Uterus (tissue), 3 donors: ENCODE measurements at regions not wholly inside any gene's neighbourhood (a gene's known extent, or its start where the extent isn't known, plus 50 kb on each side); places are given as distances from the start of the nearest gene placed in this dataset.

ENCODE experiments used
- DNase-seq, 2 donors: peaks; one replicate each; pipeline ENCODE4 v3.0.0-alpha.2; 2019 to 2020
- H3K27ac ChIP-seq, 2 donors: fragments of 200-600 bp; sonication (generic); 1 replicate in 1 of 2; 2 replicates in 1 of 2; pipeline ENCODE4 v1.5.1; 2016 to 2018
- H3K27me3 ChIP-seq, 2 donors: fragments of 200-600 bp; sonication (generic); one replicate each; pipeline ENCODE4 v1.5.1; 2018 to 2019; ENCODE audit warnings: control low read depth in 1 of 2
- H3K36me3 ChIP-seq, 2 donors: fragments of 200-600 bp; sonication (generic); one replicate each; pipeline ENCODE4 v1.5.1; 2019; ENCODE audit warnings: control low read depth in 1 of 2
- H3K4me1 ChIP-seq, 2 donors: fragments of 200-600 bp; sonication (generic); one replicate each; pipeline ENCODE4 v1.5.1; 2018 to 2019; ENCODE audit warnings: control low read depth in 1 of 2
- H3K4me3 ChIP-seq, 2 donors: fragments of 200-600 bp; sonication (generic); 1 replicate in 1 of 2; 2 replicates in 1 of 2; pipeline ENCODE4 v1.5.1; 2018 to 2019; ENCODE audit warnings: mild to moderate bottlenecking in 1 of 2
- H3K9me3 ChIP-seq, 2 donors: fragments of 200-600 bp; sonication (generic); one replicate each; pipeline ENCODE4 v1.5.1; 2019; ENCODE audit warnings: control low read depth in 1 of 2
- POLR2A ChIP-seq, 2 donors: fragments of 450-650 bp; IDR thresholded peaks; one replicate each; pipeline ENCODE4 v1.6.1; 2016; ENCODE audit warnings: antibody characterized with exemption in 2 of 2, mild to moderate bottlenecking in 1 of 2, moderate library complexity in 1 of 2
- intact Hi-C: fragments of 100-400 bp; cut with DNase I; formaldehyde crosslinking; loops from one replicate; pipeline ENCODE4 v1.15.1; 2023; ENCODE audit warnings: low total_unique reads
- TF ChIP-seq, protein P1 (sequence below), 4 experiments: fragments of 200-600 bp in 2 of 4; fragments of 450-650 bp in 2 of 4; sonication (generic) in 2 of 4; IDR thresholded peaks; one replicate each; pipeline ENCODE4 v1.5.1; 2016 to 2019; ENCODE audit warnings: antibody characterized with exemption in 4 of 4, mild to moderate bottlenecking in 2 of 4, moderate library complexity in 1 of 4
- donor health status: DM: yes; HTN: yes; CAD: no.

DNA sequence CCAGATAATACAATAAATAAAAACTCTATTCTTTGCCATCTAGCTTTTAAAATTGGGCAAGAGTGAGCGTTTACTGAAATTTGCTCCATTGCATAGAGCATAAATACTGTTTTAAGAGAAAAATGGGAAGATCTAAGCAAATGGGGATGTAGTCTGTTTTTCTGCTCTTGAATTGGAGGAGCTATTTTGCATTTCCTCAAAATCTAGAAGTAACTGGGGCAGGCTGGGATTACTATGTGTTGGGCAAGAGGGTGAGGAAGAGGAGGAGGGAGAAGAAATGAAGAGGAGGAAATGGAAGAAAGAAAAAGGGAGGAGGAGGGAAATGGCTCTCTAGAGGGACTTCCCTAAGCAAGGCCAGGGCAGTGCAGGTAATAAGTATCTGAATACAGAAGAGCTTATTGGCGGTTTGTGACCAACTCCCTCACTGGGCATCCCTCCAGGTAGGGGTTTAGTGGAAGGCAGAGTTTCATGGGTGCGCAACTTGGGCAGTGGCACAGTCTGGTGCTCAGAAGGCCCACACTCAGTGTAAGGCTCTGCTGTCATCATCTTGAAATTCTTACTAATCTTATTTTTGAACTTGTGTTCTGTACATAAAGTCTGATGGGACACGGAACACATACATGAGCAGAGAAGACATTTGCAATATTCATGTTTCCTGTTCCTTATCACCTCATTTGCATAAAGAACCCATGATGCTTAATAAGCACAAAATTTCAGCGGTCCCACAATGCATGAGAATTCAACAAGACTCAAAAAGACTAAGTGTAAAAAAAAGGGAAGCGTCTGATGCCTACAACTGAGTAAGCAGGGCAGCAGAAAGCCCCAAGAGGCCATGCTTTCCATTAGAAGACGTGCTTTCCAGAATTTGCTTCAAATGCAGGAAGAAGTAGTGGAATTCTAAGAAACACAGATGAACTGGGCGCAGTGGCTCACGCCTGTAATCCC lies 116.9 kb downstream of the EVX1 start:
- no peak for DNase-seq
- Histone ChIP-seq H3K9me3 (no peaks in the 10 kb centered on the region), H3K4me1 (no peaks in the 10 kb centered on the region), H3K4me3 (no peak overlapping the region), H3K36me3 (no peaks in the 10 kb centered on the region), H3K27ac (no peak overlapping the region), H3K27me3 (no peaks in the 10 kb centered on the region)
- intact Hi-C loops, result no loop called here
- TF ChIP-seq, protein P1, sequence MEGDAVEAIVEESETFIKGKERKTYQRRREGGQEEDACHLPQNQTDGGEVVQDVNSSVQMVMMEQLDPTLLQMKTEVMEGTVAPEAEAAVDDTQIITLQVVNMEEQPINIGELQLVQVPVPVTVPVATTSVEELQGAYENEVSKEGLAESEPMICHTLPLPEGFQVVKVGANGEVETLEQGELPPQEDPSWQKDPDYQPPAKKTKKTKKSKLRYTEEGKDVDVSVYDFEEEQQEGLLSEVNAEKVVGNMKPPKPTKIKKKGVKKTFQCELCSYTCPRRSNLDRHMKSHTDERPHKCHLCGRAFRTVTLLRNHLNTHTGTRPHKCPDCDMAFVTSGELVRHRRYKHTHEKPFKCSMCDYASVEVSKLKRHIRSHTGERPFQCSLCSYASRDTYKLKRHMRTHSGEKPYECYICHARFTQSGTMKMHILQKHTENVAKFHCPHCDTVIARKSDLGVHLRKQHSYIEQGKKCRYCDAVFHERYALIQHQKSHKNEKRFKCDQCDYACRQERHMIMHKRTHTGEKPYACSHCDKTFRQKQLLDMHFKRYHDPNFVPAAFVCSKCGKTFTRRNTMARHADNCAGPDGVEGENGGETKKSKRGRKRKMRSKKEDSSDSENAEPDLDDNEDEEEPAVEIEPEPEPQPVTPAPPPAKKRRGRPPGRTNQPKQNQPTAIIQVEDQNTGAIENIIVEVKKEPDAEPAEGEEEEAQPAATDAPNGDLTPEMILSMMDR (IDR thresholded peaks at IDR 0.05), result no peak
- no peak for TF ChIP-seq POLR2A (IDR thresholded peaks at IDR 0.05)

DNA sequence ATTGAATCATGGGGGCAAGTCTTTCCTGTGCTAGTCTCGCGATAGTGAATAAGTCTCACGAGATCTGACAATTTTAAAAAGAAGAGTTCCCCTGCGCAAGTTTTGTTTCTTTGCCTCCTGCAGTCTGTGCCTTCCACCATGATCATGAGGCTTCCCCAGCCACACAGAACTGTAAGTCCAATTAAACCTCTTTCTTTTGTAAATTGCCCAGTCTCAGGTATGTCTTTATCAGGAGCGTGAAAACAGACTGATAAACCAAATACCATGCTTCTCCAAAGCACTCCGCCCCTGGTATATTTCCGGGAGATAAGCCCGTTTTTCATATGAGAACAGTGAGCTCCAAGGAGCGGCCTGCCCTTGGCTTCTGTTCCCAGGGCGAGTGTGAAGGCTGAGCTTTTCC lies 118.9 kb downstream of the EVX1 start:
- Histone ChIP-seq H3K27me3 (no peaks in the 10 kb centered on the region), H3K27ac (peak overlapping the region; percentile 90 to 96), H3K4me1 (peaks cover 0 to 4% of the 10 kb centered on the region in 2 donors), H3K4me3 (no peak overlapping the region), H3K9me3 (no peaks in the 10 kb centered on the region), H3K36me3 (no peaks in the 10 kb centered on the region)
- DNase-seq, result no peak
- TF ChIP-seq, protein P1 (IDR thresholded peaks at IDR 0.05), result no peak
- no peak for TF ChIP-seq POLR2A (IDR thresholded peaks at IDR 0.05)
- intact Hi-C loops, result no loop called here

DNA sequence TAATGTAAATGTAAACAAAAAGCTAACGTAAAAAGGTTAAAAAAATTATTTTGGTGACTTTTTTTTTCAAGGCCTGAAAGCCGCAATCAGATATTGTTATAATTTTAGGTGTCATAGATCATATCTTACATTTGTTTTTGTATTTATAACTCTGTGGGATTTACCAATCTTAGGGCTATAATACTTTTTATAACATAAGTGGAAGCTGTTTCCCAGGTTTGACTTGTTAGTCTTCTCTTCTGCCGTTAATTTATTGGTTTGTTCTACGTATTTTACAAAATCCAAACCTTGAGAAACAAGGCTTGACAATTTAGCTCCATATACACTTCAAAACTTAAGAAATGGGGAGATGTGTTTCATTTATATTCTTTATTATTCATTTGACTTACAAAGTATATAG lies 119.4 kb downstream of the EVX1 start:
- TF ChIP-seq, protein P1 (IDR thresholded peaks at IDR 0.05), result no peak
- TF ChIP-seq POLR2A (IDR thresholded peaks at IDR 0.05), result no peak
- intact Hi-C loops, result no loop called here
- no peak for DNase-seq
- Histone ChIP-seq H3K4me1 (peaks cover 0 to 4% of the 10 kb centered on the region in 2 donors), H3K4me3 (no peak overlapping the region), H3K27me3 (no peaks in the 10 kb centered on the region), H3K36me3 (no peaks in the 10 kb centered on the region), H3K27ac (peak overlapping the region; percentile 90 to 96), H3K9me3 (no peaks in the 10 kb centered on the region)

DNA sequence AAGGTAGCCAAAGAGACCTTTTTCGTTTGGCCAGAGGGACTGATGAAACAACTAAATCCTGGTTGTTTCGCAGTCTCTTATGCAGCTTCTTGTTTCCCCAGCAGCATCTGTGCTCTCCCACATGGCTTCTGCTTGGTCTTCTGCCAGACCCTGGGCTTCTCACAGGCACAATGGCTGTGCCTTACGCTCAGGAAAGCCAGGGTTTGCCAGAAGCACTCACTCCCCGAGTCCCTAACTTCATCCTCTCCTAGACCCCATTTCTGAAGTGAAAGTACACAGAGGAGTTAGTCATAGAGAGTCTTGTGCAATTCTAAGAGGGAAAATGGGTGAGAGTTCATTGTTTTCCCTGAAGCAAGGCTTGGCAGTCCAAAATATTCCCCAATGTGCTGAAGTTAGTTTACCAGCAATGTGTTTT lies 121.7 kb downstream of the EVX1 start:
- peak; percentile 89 to 94 for DNase-seq
- TF ChIP-seq POLR2A (IDR thresholded peaks at IDR 0.05), result peak in 1 of 2 donors; percentile 35
- TF ChIP-seq, protein P1 (IDR thresholded peaks at IDR 0.05), result no peak
- H3K4me3 ChIP-seq, result peak overlapping the region in 1 of 2 donors; percentile 12

More for the DNA sequence above, 121.7 kb downstream of the EVX1 start:
- intact Hi-C loops, result no loop called here
- no peaks in the 10 kb centered on the region for H3K27me3 ChIP-seq
- H3K9me3 ChIP-seq, result no peaks in the 10 kb centered on the region
- peaks cover 0 to 4% of the 10 kb centered on the region in 2 donors for H3K4me1 ChIP-seq
- H3K36me3 ChIP-seq, result no peaks in the 10 kb centered on the region
- peak overlapping the region; percentile 90 to 96 for H3K27ac ChIP-seq
